WTC11 (cell line): ENCODE measurements at regions not wholly inside any gene's neighbourhood (a gene's known extent, or its start where the extent isn't known, plus 50 kb on each side); places are given as distances from the start of the nearest gene placed in this dataset.

Experiments used
- ATAC-seq: fragments of 200-7000 bp; cut with Tn5 transposase; 2 replicates; pipeline ENCODE4 v1.10.0; 2021; ENCODE audit warnings: mild to moderate bottlenecking, moderate library complexity
- CTCF ChIA-PET: fragments of 300-600 bp; sonication (Branson Sonifier 250); formaldehyde crosslinking; loops from one replicate; lab custom pipeline; 2021; ENCODE audit warnings: antibody characterized with exemption; lab: Charles Lee
- POLR2A ChIA-PET: fragments of 350-600 bp; sonication (Branson Sonifier 250); formaldehyde crosslinking; loops from one replicate; lab custom pipeline; 2021; ENCODE audit warnings: antibody characterized with exemption; lab: Charles Lee
- DNase-seq: peaks from one replicate; pipeline ENCODE4 v3.0.0; 2021; ENCODE audit warnings: low spot score
- H3K27ac Mint-ChIP-seq: 2 replicates; pipeline ENCODE4 v1.8.0; 2021; ENCODE audit warnings: mixed read lengths
- H3K27me3 Mint-ChIP-seq: 2 replicates; pipeline ENCODE4 v1.8.0; 2021; ENCODE audit warnings: low read depth, mild to moderate bottlenecking, moderate library complexity, mixed read lengths
- H3K36me3 Mint-ChIP-seq: 2 replicates; pipeline ENCODE4 v1.8.0; 2021; ENCODE audit warnings: mixed read lengths
- H3K4me1 Mint-ChIP-seq: 2 replicates; pipeline ENCODE4 v1.8.0; 2022; ENCODE audit warnings: mixed read lengths
- H3K4me3 Mint-ChIP-seq: 2 replicates; pipeline ENCODE4 v1.8.0; 2021; ENCODE audit warnings: mild to moderate bottlenecking, moderate library complexity, mixed read lengths
- H3K9me3 Mint-ChIP-seq: 2 replicates; pipeline ENCODE4 v1.8.0; 2021; ENCODE audit warnings: mixed read lengths
- CTCF ChIP-seq: fragments of 200-600 bp; IDR thresholded peaks from 2 replicates; pipeline ENCODE4 v1.8.0; 2022; ENCODE audit warnings: antibody characterized with exemption
- FOXK1 ChIP-seq: sonication (generic); formaldehyde crosslinking; IDR thresholded peaks from 2 replicates; pipeline ENCODE4 v1.8.0; 2022; ENCODE audit warnings: mild to moderate bottlenecking, moderate library complexity, missing genetic modification reagents
- FOXP1 ChIP-seq: sonication (generic); formaldehyde crosslinking; IDR thresholded peaks from 2 replicates; pipeline ENCODE4 v1.8.0; 2022; ENCODE audit warnings: missing genetic modification reagents, mild to moderate bottlenecking, moderate library complexity, borderline replicate concordance
- GRHL2 ChIP-seq: fragments of 250-450 bp; sonication (Bioruptor Pico); IDR thresholded peaks from 2 replicates; pipeline ENCODE4 v1.8.0; 2022; ENCODE audit warnings: mild to moderate bottlenecking, moderate library complexity; ENCODE audit not compliant: insufficient replicate concordance, severe bottlenecking
- HMGA2 ChIP-seq: fragments of 250-450 bp; sonication (Bioruptor Pico); IDR thresholded peaks from 2 replicates; pipeline ENCODE4 v1.4.0; 2021; ENCODE audit warnings: mild to moderate bottlenecking, moderate library complexity
- IRF1 ChIP-seq: sonication (generic); formaldehyde crosslinking; IDR thresholded peaks from 2 replicates; pipeline ENCODE4 v1.8.0; 2023; ENCODE audit warnings: missing genetic modification reagents
- NFE2L1 ChIP-seq: sonication (generic); formaldehyde crosslinking; IDR thresholded peaks from 2 replicates; pipeline ENCODE4 v1.8.1; 2023; ENCODE audit warnings: missing genetic modification reagents
- OVOL2 ChIP-seq: fragments of 250-450 bp; sonication (Bioruptor Pico); IDR thresholded peaks from 2 replicates; pipeline ENCODE4 v1.9.0; 2021; ENCODE audit warnings: mild to moderate bottlenecking, borderline replicate concordance
- PRDM15 ChIP-seq: sonication (generic); formaldehyde crosslinking; IDR thresholded peaks from 2 replicates; pipeline ENCODE4 v1.8.0; 2022; ENCODE audit warnings: missing genetic modification reagents
- PRRX2 ChIP-seq: fragments of 250-450 bp; sonication (Bioruptor Pico); IDR thresholded peaks from 2 replicates; pipeline ENCODE4 v1.8.0; 2021; ENCODE audit warnings: mild to moderate bottlenecking
- RELA ChIP-seq: sonication (generic); formaldehyde crosslinking; IDR thresholded peaks from 2 replicates; pipeline ENCODE4 v1.8.1; 2022; ENCODE audit warnings: missing genetic modification reagents, mild to moderate bottlenecking, borderline replicate concordance
- SOX15 ChIP-seq: fragments of 250-450 bp; sonication (Bioruptor Pico); IDR thresholded peaks from 2 replicates; pipeline ENCODE4 v1.9.0; 2021; ENCODE audit warnings: mild to moderate bottlenecking
- SP1 ChIP-seq: sonication (generic); formaldehyde crosslinking; conservative IDR thresholded peaks from 2 replicates; pipeline ENCODE4 v1.8.1; 2022; ENCODE audit warnings: missing genetic modification reagents
- TCF7 ChIP-seq: sonication (generic); formaldehyde crosslinking; IDR thresholded peaks from 2 replicates; pipeline ENCODE4 v1.8.0; 2022; ENCODE audit warnings: mild to moderate bottlenecking, low read depth, missing genetic modification reagents, moderate library complexity
- TP53 ChIP-seq: sonication (generic); formaldehyde crosslinking; IDR thresholded peaks from 2 replicates; pipeline ENCODE4 v1.8.1; 2023; ENCODE audit warnings: mild to moderate bottlenecking, missing genetic modification reagents
- ZNF232 ChIP-seq: sonication (generic); formaldehyde crosslinking; IDR thresholded peaks from 2 replicates; pipeline ENCODE4 v1.8.0; 2022; ENCODE audit warnings: mild to moderate bottlenecking, missing genetic modification reagents
- ZNF416 ChIP-seq: fragments of 250-450 bp; sonication (Bioruptor Pico); IDR thresholded peaks from 2 replicates; pipeline ENCODE4 v1.9.0; 2021; ENCODE audit warnings: mild to moderate bottlenecking, inconsistent platforms
- ZNF423 ChIP-seq: fragments of 250-450 bp; sonication (Bioruptor Pico); IDR thresholded peaks from 2 replicates; pipeline ENCODE4 v2.1.2; 2022; ENCODE audit warnings: mild to moderate bottlenecking, moderate library complexity
- TF ChIP-seq, protein P1 (sequence below): fragments of 250-450 bp; sonication (Bioruptor Pico); IDR thresholded peaks from 2 replicates; pipeline ENCODE4 v1.9.0; 2021; ENCODE audit warnings: mild to moderate bottlenecking

- Mint-ChIP-seq H3K4me3 (no peak overlapping the region), H3K36me3 (no peaks in the 10 kb centered on the region)
- CTCF ChIA-PET = no interaction called here
- TF ChIP-seq ZNF416 (CRISPR knock-in tag) (no peak), FOXP1 (CRISPR knock-in tag) (no peak), IRF1 (CRISPR knock-in tag) (no peak), ZNF232 (no peak), OVOL2 (CRISPR knock-in tag) (no peak), SOX15 (CRISPR knock-in tag) (no peak), NFE2L1 (CRISPR knock-in tag) (no peak), PRRX2 (CRISPR knock-in tag) (no peak), RELA (CRISPR knock-in tag) (no peak), SP1 (CRISPR knock-in tag) (no peak), PRDM15 (no peak), ZNF423 (CRISPR knock-in tag) (no peak), TP53 (CRISPR knock-in tag) (no peak), CTCF (no peak), HMGA2 (CRISPR knock-in tag) (no peak), GRHL2 (CRISPR knock-in tag) (no peak), FOXK1 (CRISPR knock-in tag) (no peak)
- TF ChIP-seq, protein P1, sequence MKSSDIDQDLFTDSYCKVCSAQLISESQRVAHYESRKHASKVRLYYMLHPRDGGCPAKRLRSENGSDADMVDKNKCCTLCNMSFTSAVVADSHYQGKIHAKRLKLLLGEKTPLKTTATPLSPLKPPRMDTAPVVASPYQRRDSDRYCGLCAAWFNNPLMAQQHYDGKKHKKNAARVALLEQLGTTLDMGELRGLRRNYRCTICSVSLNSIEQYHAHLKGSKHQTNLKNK = no peak
- TF ChIP-seq, all 79 proteins: peak for 0
- H3K9me3 Mint-ChIP-seq = peaks cover 4% of the 10 kb centered on the region; the same call in 1 of the 2 replicates
- H3K4me1 Mint-ChIP-seq = peaks cover 15% of the 10 kb centered on the region
- ATAC-seq (no peak), DNase-seq (no peak)
- no peaks in the 10 kb centered on the region; the same call in 1 of the 2 replicates for H3K27me3 Mint-ChIP-seq
- POLR2A ChIA-PET = no interaction called here
- H3K27ac Mint-ChIP-seq = no peak overlapping the region
These were observed 293.2 kb downstream of the TNS1 start for GRCh38 chr2:217709478-217710210.

GRCh38 chr2:217707131-217707611, 295.6 kb downstream of the TNS1 start:
- no peak overlapping the region for H3K27ac Mint-ChIP-seq
- ATAC-seq = no peak
- H3K9me3 Mint-ChIP-seq = peaks cover 4% of the 10 kb centered on the region; the same call in 1 of the 2 replicates
- no peaks in the 10 kb centered on the region for H3K36me3 Mint-ChIP-seq
- POLR2A ChIA-PET = no interaction called here
- H3K4me3 Mint-ChIP-seq = no peak overlapping the region
- H3K4me1 Mint-ChIP-seq = peaks cover 7% of the 10 kb centered on the region
- no peaks in the 10 kb centered on the region for H3K27me3 Mint-ChIP-seq
- CTCF ChIA-PET = interaction anchor here (1.3 to 1.7 kb wide), 2 partner anchors 49 to 56 kb away, joined by 5 to 6 read pairs; no protein-coding TSS in a partner anchor
- no peak for TF ChIP-seq TCF7 (CRISPR knock-in tag)
- no peak for DNase-seq
